ENCODE measurements at regions not wholly inside any gene's neighbourhood (a gene's known extent, or its start where the extent isn't known, plus 50 kb on each side); places are given as distances from the start of the nearest gene placed in this dataset.

DNA sequence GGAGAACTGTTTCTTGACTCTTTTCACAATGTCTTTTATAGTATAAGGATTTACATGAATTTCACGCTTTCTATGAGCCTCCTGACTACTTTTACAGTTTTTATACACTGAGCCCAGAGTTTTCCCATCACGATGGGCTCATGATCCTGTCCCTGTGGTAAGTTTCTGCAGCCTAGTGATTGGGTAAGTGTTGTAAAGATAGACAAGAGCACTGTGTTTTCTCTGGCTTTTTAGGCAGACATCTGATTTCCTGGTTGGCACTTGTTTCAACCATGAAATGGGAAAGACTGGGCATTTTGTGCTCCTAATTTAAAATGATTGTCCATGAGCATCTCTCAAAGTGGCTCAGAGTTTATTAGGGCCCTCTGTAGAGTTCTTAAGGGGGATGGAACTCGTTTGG lies 299.0 kb downstream of the FAT3 start:
- Histone ChIP-seq H3K9me3 (replicated peaks; ENCODE audit: control insufficient read depth, insufficient read depth, low read depth, low read length) (no peaks in the 10 kb centered on the region), H3K4me1 (replicated peaks in 1 of 2; ENCODE audit: control insufficient read depth in 2 of 2, insufficient read depth in 2 of 2, low read length in 2 of 2) (no peaks in the 10 kb centered on the region), H2AFZ (ENCODE audit: low read depth, low read length) (no peak overlapping the region), H3K79me2 (ENCODE audit: control insufficient read depth, insufficient read depth, low read length) (no peaks in the 10 kb centered on the region), H3K9ac (ENCODE audit: insufficient read depth in 1 of 2, low read depth in 2 of 2, low read length in 2 of 2) (no peak overlapping the region), H3K27ac (ENCODE audit: extremely low read depth, low read depth, low read length) (no peak overlapping the region), H3K4me3 (no peak overlapping the region), H4K20me1 (replicated peaks; ENCODE audit: control insufficient read depth, insufficient read depth, low read length) (no peaks in the 10 kb centered on the region), H3K9me1 (ENCODE audit: control insufficient read depth, insufficient read depth, low read length) (no peaks in the 10 kb centered on the region), H3K27me3 (ENCODE audit: control insufficient read depth in 2 of 2, insufficient read depth in 2 of 2, low read length in 2 of 2) (no peaks in the 10 kb centered on the region), H3K4me2 (ENCODE audit: insufficient read depth, low read length) (no peak overlapping the region), H3K36me3 (ENCODE audit: control insufficient read depth, insufficient read depth, low read length) (no peaks in the 10 kb centered on the region)
- DNase-seq (ENCODE audit: extremely low read depth in 1 of 4, low spot score in 3 of 4) (no peak), FAIRE-seq (no peak), ATAC-seq (no peak)
- no TSS peak for BruUV-seq (replicated peaks)
- intact Hi-C loops (cut with micrococcal nuclease), result no loop called here
- TF ChIP-seq ZNF561 (CRISPR knock-in tag; conservative IDR thresholded peaks at IDR 0.05) (no peak), EZH2 (IDR thresholded peaks at IDR 0.05; ENCODE audit: borderline replicate concordance, low read depth, low read length) (no peak), ZNF184 (CRISPR knock-in tag; IDR thresholded peaks at IDR 0.05) (no peak), DACH1 (IDR thresholded peaks at IDR 0.05; ENCODE audit: partially characterized antibody) (no peak), NR2F6 (CRISPR knock-in tag; IDR thresholded peaks at IDR 0.05) (no peak), SMARCE1 (IDR thresholded peaks at IDR 0.05) (no peak), SPI1 (IDR thresholded peaks at IDR 0.05; ENCODE audit: borderline replicate concordance, low read depth, low read length) (no peak), MEF2A (IDR thresholded peaks at IDR 0.05; ENCODE audit: control insufficient read depth, low read depth, low read length) (no peak), GATAD2A (IDR thresholded peaks at IDR 0.05) (no peak), POLR3A (IDR thresholded peaks at IDR 0.05; ENCODE audit: borderline replicate concordance, extremely low read depth, insufficient read depth, insufficient read length) (no peak), ILF3 (IDR thresholded peaks at IDR 0.05; ENCODE audit: borderline replicate concordance) (no peak), ZKSCAN3 (CRISPR knock-in tag; IDR thresholded peaks at IDR 0.05) (no peak), TCF7 (IDR thresholded peaks at IDR 0.05; ENCODE audit: borderline replicate concordance) (no peak), RBM22 (IDR thresholded peaks at IDR 0.05; ENCODE audit: low read depth, low read length, poor library complexity, severe bottlenecking) (no peak), ZSCAN29 (IDR thresholded peaks at IDR 0.05) (no peak), ZNF583 (CRISPR knock-in tag; IDR thresholded peaks at IDR 0.05) (no peak), HCFC1 (IDR thresholded peaks at IDR 0.05; ENCODE audit: low read depth, low read length) (no peak)
- TF ChIP-seq, protein P1, sequence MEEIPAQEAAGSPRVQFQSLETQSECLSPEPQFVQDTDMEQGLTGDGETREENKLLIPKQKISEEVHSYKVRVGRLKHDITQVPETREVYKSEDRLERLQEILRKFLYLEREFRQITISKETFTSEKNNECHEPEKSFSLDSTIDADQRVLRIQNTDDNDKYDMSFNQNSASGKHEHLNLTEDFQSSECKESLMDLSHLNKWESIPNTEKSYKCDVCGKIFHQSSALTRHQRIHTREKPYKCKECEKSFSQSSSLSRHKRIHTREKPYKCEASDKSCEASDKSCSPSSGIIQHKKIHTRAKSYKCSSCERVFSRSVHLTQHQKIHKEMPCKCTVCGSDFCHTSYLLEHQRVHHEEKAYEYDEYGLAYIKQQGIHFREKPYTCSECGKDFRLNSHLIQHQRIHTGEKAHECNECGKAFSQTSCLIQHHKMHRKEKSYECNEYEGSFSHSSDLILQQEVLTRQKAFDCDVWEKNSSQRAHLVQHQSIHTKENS (CRISPR knock-in tag; IDR thresholded peaks at IDR 0.05), result no peak
- TF ChIP-seq, protein P2, sequence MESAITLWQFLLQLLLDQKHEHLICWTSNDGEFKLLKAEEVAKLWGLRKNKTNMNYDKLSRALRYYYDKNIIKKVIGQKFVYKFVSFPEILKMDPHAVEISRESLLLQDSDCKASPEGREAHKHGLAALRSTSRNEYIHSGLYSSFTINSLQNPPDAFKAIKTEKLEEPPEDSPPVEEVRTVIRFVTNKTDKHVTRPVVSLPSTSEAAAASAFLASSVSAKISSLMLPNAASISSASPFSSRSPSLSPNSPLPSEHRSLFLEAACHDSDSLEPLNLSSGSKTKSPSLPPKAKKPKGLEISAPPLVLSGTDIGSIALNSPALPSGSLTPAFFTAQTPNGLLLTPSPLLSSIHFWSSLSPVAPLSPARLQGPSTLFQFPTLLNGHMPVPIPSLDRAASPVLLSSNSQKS (CRISPR knock-in tag; IDR thresholded peaks at IDR 0.05), result no peak
- ChIA-PET POLR2A (no interaction called here), CTCF (ENCODE audit: low intra/inter-chr PET ratio) (no interaction called here)
- in situ Hi-C loops (cut with MboI), result no loop called here
- 3% methylated on average over 3 of the region's 3 CpGs for WGBS (ENCODE audit: insufficient coverage, low coverage, missing lambda C conversion rate)

Measured in K562 (cell line).